EH (cell line): ENCODE measurements at regions not wholly inside any gene's neighbourhood (a gene's known extent, or its start where the extent isn't known, plus 50 kb on each side); places are given as distances from the start of the nearest gene placed in this dataset.

Source experiments
- DNase-seq: peaks from one replicate; pipeline ENCODE4 v3.0.0-alpha.2; 2015; ENCODE audit warnings: low read depth

- no peak for DNase-seq
These were observed 56.3 kb downstream of the AGTR2 start for GRCh38 chrX:116226665-116227484.

- no peak for DNase-seq
These were observed 59.8 kb downstream of the AGTR2 start for GRCh38 chrX:116230130-116230898.

- DNase-seq: no peak
These were observed 62.3 kb downstream of the AGTR2 start for GRCh38 chrX:116232833-116233232.

GRCh38 chrX:116236666-116237065 lies 66.1 kb downstream of the AGTR2 start:
- DNase-seq: no peak

GRCh38 chrX:116238093-116238492 lies 67.5 kb downstream of the AGTR2 start:
- DNase-seq: no peak

GRCh38 chrX:116238567-116239255 lies 68.2 kb downstream of the AGTR2 start:
- DNase-seq: no peak

- no peak for DNase-seq
These were observed 69.6 kb downstream of the AGTR2 start for GRCh38 chrX:116239944-116240840.

- no peak for DNase-seq
These were observed 70.5 kb downstream of the AGTR2 start for GRCh38 chrX:116241001-116241400.

GRCh38 chrX:116243039-116243438 lies 72.5 kb downstream of the AGTR2 start:
- no peak for DNase-seq

- no peak for DNase-seq
These were observed 75.7 kb downstream of the AGTR2 start for GRCh38 chrX:116246261-116246660.

GRCh38 chrX:116267511-116268040 lies 97.0 kb downstream of the AGTR2 start:
- no peak for DNase-seq

GRCh38 chrX:116272322-116272721 lies 101.8 kb downstream of the AGTR2 start:
- peak; percentile 43 for DNase-seq

GRCh38 chrX:116272861-116273260 lies 102.3 kb downstream of the AGTR2 start:
- DNase-seq: no peak

- no peak for DNase-seq
These were observed 105.7 kb downstream of the AGTR2 start for GRCh38 chrX:116276261-116276660.

GRCh38 chrX:116277351-116278225 lies 107.0 kb downstream of the AGTR2 start:
- DNase-seq: no peak

- no peak for DNase-seq
These were observed 108.3 kb downstream of the AGTR2 start for GRCh38 chrX:116278826-116279225.

- DNase-seq: no peak
These were observed 110.6 kb downstream of the AGTR2 start for GRCh38 chrX:116281106-116281505.

- DNase-seq: no peak
These were observed 112.2 kb downstream of the AGTR2 start for GRCh38 chrX:116282751-116283150.

- no peak for DNase-seq
These were observed 113.9 kb downstream of the AGTR2 start for GRCh38 chrX:116284400-116284799.

- DNase-seq: no peak
These were observed 115.0 kb downstream of the AGTR2 start for GRCh38 chrX:116285501-116285900.
